Fibroblast of the conjunctiva (primary cell): ENCODE measurements at regions not wholly inside any gene's neighbourhood (a gene's known extent, or its start where the extent isn't known, plus 50 kb on each side); places are given as distances from the start of the nearest gene placed in this dataset.

Experiments
- DNase-seq: peaks from one replicate; pipeline ENCODE4 v3.0.0-alpha.2; 2010; ENCODE audit warnings: low read depth

GRCh38 chr2:48107326-48107925 is 201.1 kb upstream of the FBXO11 start:
- DNase-seq: peak; percentile 39

GRCh38 chr2:48108455-48108854 is 202.2 kb upstream of the FBXO11 start:
- no peak for DNase-seq

- DNase-seq: no peak
These were observed 203.3 kb upstream of the FBXO11 start for GRCh38 chr2:48109491-48110204.

GRCh38 chr2:48110492-48110891 is 204.0 kb upstream of the FOXN2 start:
- no peak for DNase-seq

- no peak for DNase-seq
These were observed 201.4 kb upstream of the FOXN2 start for GRCh38 chr2:48112911-48113680.

DNA sequence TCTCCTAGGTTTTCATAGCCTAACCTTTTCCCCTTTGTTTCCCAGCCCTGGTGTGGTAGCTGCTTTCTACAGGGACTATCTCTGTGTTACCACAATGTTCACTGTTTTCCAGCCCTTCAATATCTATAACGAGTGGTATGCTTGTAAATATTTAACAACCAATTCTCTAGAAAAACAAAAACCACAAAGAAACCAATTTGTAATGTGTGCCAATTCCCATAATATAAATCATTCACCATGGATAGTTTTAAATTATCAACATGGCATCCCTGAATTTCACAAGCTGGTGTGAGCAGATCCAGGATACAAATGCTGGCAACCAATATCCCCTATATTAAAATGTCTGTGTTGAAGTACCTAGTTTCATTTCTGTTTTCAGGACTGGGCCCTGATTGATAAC is 200.7 kb upstream of the FOXN2 start:
- DNase-seq: no peak

DNA sequence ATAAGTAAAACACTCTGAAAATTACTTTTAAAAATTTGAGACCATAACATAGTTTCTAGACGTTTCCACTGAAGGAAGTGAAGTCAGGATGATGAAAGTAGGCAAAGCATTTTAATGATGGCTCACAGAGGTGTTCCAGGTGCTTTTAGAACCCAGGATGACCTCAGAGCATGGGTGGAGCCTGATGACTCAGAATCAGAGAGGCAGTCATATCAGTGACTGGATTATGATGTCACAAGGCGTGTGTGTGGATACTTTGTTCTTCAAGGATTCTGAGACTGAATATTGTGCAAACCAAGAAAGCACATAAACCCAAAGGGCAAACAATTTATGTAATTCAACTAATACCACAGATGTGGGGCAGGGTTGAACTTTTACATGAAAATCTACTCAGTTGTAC is 200.2 kb upstream of the FOXN2 start:
- no peak for DNase-seq

DNA sequence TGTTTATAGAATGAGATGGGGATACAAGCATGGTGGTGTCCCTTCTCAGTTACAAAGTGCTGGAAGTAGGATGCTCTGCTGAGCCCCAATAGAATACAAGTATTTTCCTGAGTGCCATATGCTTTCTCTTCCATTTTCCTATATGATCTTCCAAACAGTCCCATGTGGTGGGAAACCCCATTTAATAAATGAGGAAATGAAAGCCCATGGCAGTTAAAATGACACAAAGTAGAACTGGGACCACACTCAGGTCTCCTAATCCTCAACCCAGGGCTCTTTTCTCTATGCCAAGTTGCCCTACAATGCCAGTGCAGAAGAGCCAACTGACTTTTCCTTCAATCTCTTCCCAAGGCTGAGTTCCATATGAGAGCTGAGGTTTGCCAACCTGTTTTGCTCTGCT is 198.0 kb upstream of the FOXN2 start:
- DNase-seq: no peak

DNA sequence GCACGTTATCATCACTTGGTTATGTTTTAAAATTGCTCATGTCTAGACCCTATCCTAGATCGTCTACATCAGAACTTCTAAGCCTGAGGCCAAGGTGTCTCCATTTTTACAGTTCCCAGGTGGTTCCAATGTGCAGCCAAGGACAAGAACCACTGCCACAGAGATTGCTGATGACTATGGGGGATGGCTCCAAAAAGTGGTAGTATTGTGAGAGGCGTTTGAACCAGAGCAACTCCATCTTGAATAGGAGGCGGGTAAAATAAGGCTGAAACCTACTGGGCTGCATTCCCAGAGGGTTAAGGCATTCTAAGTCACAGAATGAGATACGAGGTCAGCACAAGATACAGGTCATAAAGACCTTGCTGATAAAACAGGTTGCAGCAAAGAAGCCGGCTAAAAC is 195.6 kb upstream of the FOXN2 start:
- no peak for DNase-seq

DNA sequence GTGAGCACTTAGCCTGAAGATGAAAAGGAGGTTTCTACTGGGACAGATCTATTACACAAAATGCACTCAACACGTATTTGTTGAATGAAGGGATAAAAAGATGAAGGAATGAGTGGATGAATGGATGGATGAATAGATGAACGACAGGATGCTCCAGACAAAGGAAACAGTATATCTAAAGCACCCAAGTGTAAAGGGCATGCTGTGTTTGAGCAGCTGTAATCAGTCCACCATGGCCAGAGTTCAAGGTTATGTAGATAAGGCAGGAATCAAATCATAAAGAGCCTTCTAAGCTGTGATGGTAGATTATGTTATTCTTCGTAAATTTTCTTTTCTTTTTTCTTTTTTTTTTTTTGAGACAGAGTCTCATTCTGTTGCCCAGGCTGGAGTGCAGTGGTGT is 194.4 kb upstream of the FOXN2 start:
- no peak for DNase-seq

DNA sequence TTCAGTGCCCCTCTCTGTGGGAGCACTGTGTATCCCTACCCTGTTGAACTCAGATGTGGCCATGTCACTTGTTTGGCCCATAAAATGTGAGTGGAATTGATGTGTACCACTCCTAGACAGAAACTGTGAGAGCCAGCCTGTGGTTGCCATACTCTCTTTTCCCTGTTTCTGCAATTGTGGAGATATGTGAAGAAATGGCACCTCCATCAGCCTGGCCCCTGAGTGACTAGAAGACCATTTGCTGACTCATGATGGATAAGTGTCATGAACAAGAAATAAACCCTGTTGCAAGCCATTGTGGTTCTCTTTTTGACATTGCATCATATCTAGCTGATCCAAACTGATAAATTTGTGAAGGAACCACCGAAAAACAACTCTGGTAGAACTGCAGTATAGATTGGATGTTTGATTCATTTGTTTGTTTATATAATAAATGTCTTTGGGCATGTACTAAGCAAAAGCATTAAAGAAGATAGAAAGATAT is 193.7 kb upstream of the FOXN2 start:
- DNase-seq: no peak

DNA sequence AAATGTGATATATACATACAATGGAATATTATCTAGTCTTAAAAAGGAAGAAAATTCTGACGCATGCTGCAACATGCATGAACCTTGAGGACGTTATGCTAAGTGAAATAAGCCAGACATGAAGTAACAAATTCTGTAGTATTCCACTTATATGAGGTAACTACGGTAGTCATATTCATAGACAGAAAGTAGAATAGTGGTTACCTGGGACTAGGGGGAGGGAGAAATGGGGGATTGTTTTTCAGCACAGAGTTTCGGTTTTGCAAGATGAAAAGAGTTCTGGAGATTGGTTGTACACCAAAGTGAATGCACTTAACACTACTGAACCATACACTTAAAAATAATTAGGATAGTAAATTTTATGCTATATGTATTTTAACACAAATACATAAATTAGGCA is 192.3 kb upstream of the FOXN2 start:
- no peak for DNase-seq

GRCh38 chr2:48124592-48124991 is 189.9 kb upstream of the FOXN2 start:
- DNase-seq: no peak

DNA sequence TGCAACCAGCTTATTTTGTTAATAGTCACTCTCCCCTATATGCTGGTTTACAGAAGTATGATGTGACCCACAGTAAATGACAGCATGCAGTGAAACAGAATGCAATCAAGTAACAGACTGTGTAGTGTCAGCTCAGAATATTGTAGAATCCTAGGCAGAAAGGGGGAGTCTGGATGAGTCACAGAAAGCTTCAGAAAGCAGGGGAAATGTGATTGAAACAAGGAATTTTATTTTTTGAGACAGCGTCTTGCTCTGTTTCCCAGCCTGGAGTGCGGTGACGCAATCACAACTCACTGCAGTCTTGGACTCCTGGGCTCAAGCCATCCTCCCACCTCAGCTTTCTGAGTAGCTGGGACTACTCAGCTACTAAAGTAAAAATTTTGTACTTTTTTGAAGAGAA is 188.3 kb upstream of the FOXN2 start:
- DNase-seq: no peak

- DNase-seq: no peak
These were observed 186.8 kb upstream of the FOXN2 start for GRCh38 chr2:48127612-48128191.

DNA sequence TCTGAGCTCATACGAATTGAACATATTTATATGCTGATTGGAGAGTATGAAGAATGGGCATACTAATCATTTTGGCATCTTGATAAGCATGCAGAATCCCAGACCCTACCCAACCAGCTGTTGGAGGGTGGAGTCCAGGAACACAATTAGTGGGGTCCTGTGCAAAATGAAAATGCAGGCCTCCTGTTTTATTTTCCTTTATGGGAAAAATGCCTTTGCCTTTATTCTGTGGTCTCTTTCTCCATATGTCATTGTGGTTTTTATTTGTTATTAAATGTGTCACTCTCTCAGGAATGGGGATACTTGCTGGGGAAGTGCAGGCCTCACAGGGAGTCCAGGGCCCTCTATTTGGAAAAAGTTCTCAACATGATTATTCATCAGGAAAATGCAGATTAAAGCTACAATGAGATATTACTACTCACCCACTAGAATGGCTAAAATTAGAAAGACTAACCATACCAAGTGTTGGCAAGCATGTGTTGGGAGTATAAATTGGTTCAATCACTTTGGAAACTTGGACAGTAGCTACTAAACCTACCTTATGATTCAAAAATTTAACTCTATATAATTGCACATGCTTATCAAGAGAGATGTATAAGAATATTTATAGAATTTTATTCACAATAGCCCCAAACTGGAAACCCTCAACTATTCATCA is 185.1 kb upstream of the FOXN2 start:
- no peak for DNase-seq

DNA sequence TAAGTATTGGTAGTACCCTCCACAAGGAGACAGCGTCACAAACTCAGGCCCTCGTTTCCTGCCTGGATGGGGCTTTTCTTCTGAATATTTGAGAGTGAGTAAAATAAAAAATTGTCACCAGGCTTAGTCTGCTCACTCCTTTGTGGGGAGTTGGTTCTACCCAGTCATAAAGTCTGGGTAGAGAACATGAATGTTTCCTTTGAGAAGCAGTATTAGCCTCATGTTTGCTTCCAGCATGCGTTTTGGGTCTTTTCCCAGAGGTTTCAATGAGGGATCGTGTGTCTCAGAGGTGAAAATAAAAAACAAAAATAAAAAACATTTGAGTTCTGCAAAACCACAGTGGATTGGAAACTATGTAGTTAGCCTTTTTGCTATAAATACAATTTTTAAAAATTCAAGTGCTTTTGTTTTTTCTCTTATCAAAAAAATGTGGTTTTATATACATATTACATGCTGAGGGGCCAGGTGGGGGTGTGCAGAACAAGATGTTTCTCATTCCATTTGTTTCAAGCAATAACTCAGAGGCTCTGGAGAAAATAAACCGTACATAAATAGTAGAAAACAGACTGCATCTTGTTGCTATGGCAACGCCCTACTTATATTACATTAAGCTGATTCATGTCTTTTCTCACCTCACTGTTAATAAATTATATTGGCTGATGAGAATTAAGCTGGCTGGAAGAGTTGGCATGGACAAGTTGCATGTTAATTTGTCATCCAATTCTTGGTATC is 182.8 kb upstream of the FOXN2 start:
- peak; percentile 51 for DNase-seq

DNA sequence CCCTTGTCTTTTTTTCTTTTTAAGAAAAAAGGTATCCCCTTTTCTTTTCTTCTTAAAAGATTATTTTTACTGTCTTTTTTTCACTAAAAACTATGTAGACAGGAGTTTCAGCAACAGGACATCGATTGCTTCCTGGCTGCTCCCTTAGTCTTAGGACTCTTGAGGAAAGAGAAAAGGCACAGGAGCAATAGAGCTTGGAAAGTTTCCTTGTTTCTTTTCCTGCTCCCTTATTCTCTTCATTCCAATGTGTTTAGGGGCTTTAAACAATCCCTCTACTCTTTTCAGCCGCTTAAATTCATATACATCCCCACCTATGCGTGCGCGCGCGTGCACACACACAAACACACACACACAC is 182.2 kb upstream of the FOXN2 start:
- no peak for DNase-seq

GRCh38 chr2:48134704-48135103 is 179.8 kb upstream of the FOXN2 start:
- DNase-seq: no peak

DNA sequence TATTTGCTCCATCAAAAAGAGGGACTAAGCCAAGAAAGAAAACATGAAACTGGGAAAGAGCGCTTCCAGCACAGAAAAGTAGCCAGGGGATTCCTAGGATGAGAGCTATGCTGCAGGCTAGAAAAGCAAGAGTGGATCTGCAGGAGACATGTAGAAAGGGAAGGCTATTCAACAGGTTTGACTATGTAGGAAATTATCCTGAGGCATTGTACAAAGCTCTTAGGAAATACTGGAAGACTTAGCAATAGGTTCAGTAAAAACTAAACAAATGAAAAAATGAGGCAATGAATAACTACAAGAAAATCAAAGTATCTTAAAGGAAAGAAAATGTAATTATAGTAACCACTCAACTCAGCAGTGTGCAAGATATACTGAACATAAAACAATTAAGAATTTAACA is 178.7 kb upstream of the FOXN2 start:
- no peak for DNase-seq

DNA sequence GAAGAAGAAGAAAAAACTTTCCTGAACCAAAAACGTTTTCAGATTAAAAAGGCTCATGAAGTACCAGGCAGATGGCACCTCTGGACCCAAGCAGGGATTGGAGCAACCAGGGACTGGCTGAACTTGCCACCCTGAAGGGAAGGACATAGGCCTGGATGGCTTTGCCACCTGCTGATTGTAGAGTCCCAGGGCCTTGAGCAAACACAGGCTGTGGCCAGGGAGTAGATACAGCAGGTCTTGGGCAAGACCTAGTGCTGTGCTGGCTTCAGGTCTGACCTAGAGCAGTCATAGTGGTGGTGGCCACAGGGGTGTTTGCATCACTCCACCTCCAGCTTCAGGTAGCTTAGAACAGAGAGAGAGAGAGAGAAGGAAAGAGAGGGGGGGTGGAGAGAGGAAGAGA is 176.7 kb upstream of the FOXN2 start:
- DNase-seq: no peak

DNA sequence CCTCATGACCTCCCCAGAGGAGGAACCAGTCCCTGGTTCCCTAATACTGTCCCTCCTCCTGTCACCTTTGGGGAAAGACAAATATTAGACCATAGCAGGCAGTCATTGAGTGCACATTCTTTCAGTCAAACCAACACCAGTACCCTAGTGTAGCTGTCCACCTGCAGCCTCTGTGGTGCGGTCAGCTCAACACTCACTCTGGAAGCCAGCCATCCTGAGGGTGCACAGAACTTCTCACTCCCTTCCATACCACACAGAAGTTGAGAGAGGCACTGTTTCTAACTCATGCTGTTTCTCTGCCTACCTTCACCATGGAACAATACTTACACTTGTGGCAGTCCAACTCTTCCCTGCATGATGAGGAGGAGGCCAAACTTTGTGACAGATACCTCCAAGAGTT is 175.6 kb upstream of the FOXN2 start:
- DNase-seq: no peak
